Stimulated activated CD4-positive, alpha-beta T cell treated with anti-CD3 and anti-CD28 coated beads, Interleukin-4, amount 100 ng/mL, for 4 hours (primary cell): ENCODE measurements at regions not wholly inside any gene's neighbourhood (a gene's known extent, or its start where the extent isn't known, plus 50 kb on each side); places are given as distances from the start of the nearest gene placed in this dataset.

Experiments
- DNase-seq, 2 experiments: peaks; one replicate each; pipeline ENCODE4 v3.0.0-alpha.2; 2020

GRCh38 chr7:131090886-131091692 is 236.6 kb upstream of the MKLN1 start:
- no peak for DNase-seq

- no peak for DNase-seq
These were observed 233.0 kb upstream of the MKLN1 start for GRCh38 chr7:131094685-131095084.

- DNase-seq, result no peak
These were observed 232.3 kb upstream of the MKLN1 start for GRCh38 chr7:131095346-131095745.

GRCh38 chr7:131096267-131096927 is 231.3 kb upstream of the MKLN1 start:
- DNase-seq, result no peak

- DNase-seq, result no peak
These were observed 229.9 kb upstream of the MKLN1 start for GRCh38 chr7:131097662-131098376.

GRCh38 chr7:131098527-131098926 is 229.1 kb upstream of the MKLN1 start:
- DNase-seq, result no peak

- DNase-seq, result no peak
These were observed 227.2 kb upstream of the MKLN1 start for GRCh38 chr7:131100357-131101054.

- DNase-seq, result no peak
These were observed 223.7 kb upstream of the MKLN1 start for GRCh38 chr7:131103997-131104396.

GRCh38 chr7:131104596-131105293 is 222.9 kb upstream of the MKLN1 start:
- no peak for DNase-seq

GRCh38 chr7:131105294-131105798 is 222.3 kb upstream of the MKLN1 start:
- no peak for DNase-seq

- DNase-seq, result peak; percentile 78 to 89
These were observed 221.6 kb upstream of the MKLN1 start for GRCh38 chr7:131105799-131106680.

GRCh38 chr7:131106681-131107336 is 220.9 kb upstream of the MKLN1 start:
- peak; percentile 46 to 49 for DNase-seq

GRCh38 chr7:131107337-131108211 is 220.1 kb upstream of the MKLN1 start:
- peak; percentile 63 to 72 for DNase-seq

- DNase-seq, result no peak
These were observed 219.3 kb upstream of the MKLN1 start for GRCh38 chr7:131108212-131108940.

- no peak for DNase-seq
These were observed 218.5 kb upstream of the MKLN1 start for GRCh38 chr7:131109011-131109758.

GRCh38 chr7:131109759-131110296 is 217.8 kb upstream of the MKLN1 start:
- peak; percentile 70 to 72 for DNase-seq

GRCh38 chr7:131110297-131111080 is 217.2 kb upstream of the MKLN1 start:
- no peak for DNase-seq
